IMR-90 (cell line): ENCODE measurements at regions not wholly inside any gene's neighbourhood (a gene's known extent, or its start where the extent isn't known, plus 50 kb on each side); places are given as distances from the start of the nearest gene placed in this dataset.
A peak's percentile ranks its signal among the peaks of the same experiment; 100 is the strongest.

ENCODE experiments used
- ATAC-seq: fragments of 200-7000 bp; cut with Tn5 transposase; 2 replicates; pipeline ENCODE4 v1.9.1; 2020; ENCODE audit warnings: low read depth, mild to moderate bottlenecking, moderate library complexity
- BruUV-seq: library from RNA; stranded (reverse); fragments of 400-500 nt; replicated peaks from 2 replicates; lab custom pipeline; 2021; lab: Mats Ljungman, UMichigan
- CTCF ChIA-PET: fragments of 300-600 bp; formaldehyde crosslinking; extraction: SDS; loops from one replicate; lab custom pipeline; 2021; ENCODE audit warnings: antibody characterized with exemption; lab: Yijun Ruan, JAX
- POLR2A ChIA-PET: fragments of 300-600 bp; sonication (Branson Sonifier 250); formaldehyde crosslinking; loops from one replicate; lab custom pipeline; 2022; ENCODE audit warnings: antibody characterized with exemption; ENCODE audit not compliant: unreplicated experiment; lab: Charles Lee
- DNase-seq: peaks from one replicate; pipeline ENCODE4 v3.0.0; 2013
- H2AFZ ChIP-seq: replicated peaks from 2 replicates; pipeline ENCODE3; 2013; ENCODE audit warnings: low read length, mild to moderate bottlenecking; ENCODE audit not compliant: poor library complexity
- H2AK5ac ChIP-seq: 2 replicates; pipeline ENCODE4 v1.6.1; 2013; ENCODE audit warnings: low read depth, low read length, inconsistent platforms
- H2AK9ac ChIP-seq: replicated peaks from 2 replicates; pipeline ENCODE3; 2013; ENCODE audit warnings: mild to moderate bottlenecking, low read depth, low read length, moderate library complexity; ENCODE audit not compliant: poor library complexity
- H2BK120ac ChIP-seq: 2 replicates; pipeline ENCODE4 v1.6.1; 2013; ENCODE audit warnings: low read depth, low read length, inconsistent platforms
- H2BK15ac ChIP-seq: 3 replicates; pipeline ENCODE4 v1.6.1; 2013; ENCODE audit warnings: low read depth, low read length, inconsistent platforms
- H2BK20ac ChIP-seq: 2 replicates; pipeline ENCODE4 v1.6.1; 2013; ENCODE audit warnings: low read depth, mild to moderate bottlenecking, inconsistent platforms, low read length, moderate library complexity
- H2BK5ac ChIP-seq: 2 replicates; pipeline ENCODE4 v1.6.1; 2013; ENCODE audit warnings: mild to moderate bottlenecking, low read depth, low read length, inconsistent platforms; ENCODE audit not compliant: poor library complexity, severe bottlenecking
- H3K14ac ChIP-seq: replicated peaks from 2 replicates; pipeline ENCODE4 v1.6.1; 2013; ENCODE audit warnings: low read depth, low read length, inconsistent platforms
- H3K18ac ChIP-seq: 2 replicates; pipeline ENCODE4 v1.6.1; 2013; ENCODE audit warnings: low read depth, low read length, control low read depth
- H3K23ac ChIP-seq: 2 replicates; pipeline ENCODE4 v1.6.1; 2013; ENCODE audit warnings: low read depth, low read length, inconsistent platforms
- H3K27ac ChIP-seq: 2 replicates; pipeline ENCODE4 v1.5.1; 2013; ENCODE audit warnings: mild to moderate bottlenecking, control low read depth, low read length; ENCODE audit not compliant: insufficient read depth
- H3K27me3 ChIP-seq: 2 replicates; pipeline ENCODE4 v1.6.1; 2013; ENCODE audit warnings: low read length; ENCODE audit not compliant: control insufficient read depth, insufficient read depth
- H3K36me3 ChIP-seq: 2 replicates; pipeline ENCODE4 v1.6.1; 2013; ENCODE audit warnings: low read length, mixed read lengths; ENCODE audit not compliant: control insufficient read depth, insufficient read depth
- H3K4ac ChIP-seq: 2 replicates; pipeline ENCODE4 v1.6.1; 2013; ENCODE audit warnings: low read depth, low read length, inconsistent platforms
- H3K4me1 ChIP-seq: 2 replicates; pipeline ENCODE4 v1.6.1; 2013; ENCODE audit warnings: low read length, mixed read lengths; ENCODE audit not compliant: control insufficient read depth, insufficient read depth
- H3K4me2 ChIP-seq: 2 replicates; pipeline ENCODE4 v1.6.1; 2013; ENCODE audit warnings: low read depth, mild to moderate bottlenecking, control low read depth, low read length, moderate library complexity
- H3K4me3 ChIP-seq: 2 replicates; pipeline ENCODE4 v1.5.1; 2013; ENCODE audit warnings: low read depth, mild to moderate bottlenecking, control low read depth, low read length, moderate library complexity; ENCODE audit not compliant: insufficient read depth
- H3K56ac ChIP-seq: 2 replicates; pipeline ENCODE4 v1.6.1; 2013; ENCODE audit warnings: low read length, inconsistent platforms; ENCODE audit not compliant: insufficient read depth; ENCODE audit errors: extremely low read depth
- H3K79me1 ChIP-seq, 2 experiments: 2 replicates each; pipeline ENCODE4 v1.6.1; 2013; ENCODE audit warnings: low read length in 2 of 2, inconsistent platforms in 1 of 2, low read depth in 1 of 2
- H3K9ac ChIP-seq: 2 replicates; pipeline ENCODE4 v1.6.1; 2013; ENCODE audit warnings: low read depth, low read length, control low read depth
- H3K9me1 ChIP-seq: 2 replicates; pipeline ENCODE4 v1.6.1; 2013; ENCODE audit warnings: low read length, inconsistent platforms; ENCODE audit not compliant: insufficient read depth
- H3K9me3 ChIP-seq: 2 replicates; pipeline ENCODE4 v1.6.1; 2013; ENCODE audit warnings: low read length; ENCODE audit not compliant: control insufficient read depth, insufficient read depth
- H4K20me1 ChIP-seq: 2 replicates; pipeline ENCODE4 v1.6.1; 2013; ENCODE audit warnings: low read length, inconsistent platforms; ENCODE audit not compliant: insufficient read depth
- H4K5ac ChIP-seq: 2 replicates; pipeline ENCODE4 v1.6.1; 2013; ENCODE audit warnings: mild to moderate bottlenecking, low read depth, low read length, control low read depth
- H4K8ac ChIP-seq, 2 experiments: 2 replicates each; pipeline ENCODE4 v1.6.1; 2013; ENCODE audit warnings: low read depth in 2 of 2, low read length in 2 of 2, control low read depth in 1 of 2, inconsistent platforms in 1 of 2
- H4K91ac ChIP-seq: 2 replicates; pipeline ENCODE4 v1.6.1; 2013; ENCODE audit warnings: low read depth, low read length, inconsistent platforms; ENCODE audit not compliant: insufficient read depth
- BHLHE40 ChIP-seq: fragments of 150-350 bp; IDR thresholded peaks from 2 replicates; pipeline ENCODE4 v1.6.1; 2016; ENCODE audit warnings: mild to moderate bottlenecking, low read depth, low read length
- FOS ChIP-seq: fragments of 150-350 bp; IDR thresholded peaks from 2 replicates; pipeline ENCODE4 v1.6.1; 2016; ENCODE audit warnings: low read depth, low read length
- MAZ ChIP-seq: IDR thresholded peaks from 2 replicates; pipeline ENCODE4 v1.6.1; 2012; ENCODE audit warnings: low read depth, mild to moderate bottlenecking, low read length, improper control_type of control experiment, moderate library complexity, borderline replicate concordance
- MXI1 ChIP-seq: IDR thresholded peaks from 2 replicates; pipeline ENCODE4 v1.6.1; 2012; ENCODE audit warnings: low read depth, mild to moderate bottlenecking, low read length, moderate library complexity, borderline replicate concordance
- NFE2L2 ChIP-seq: fragments of 150-350 bp; IDR thresholded peaks from 2 replicates; pipeline ENCODE4 v1.6.1; 2016; ENCODE audit warnings: low read depth, mild to moderate bottlenecking, low read length
- POLR2A ChIP-seq: IDR thresholded peaks from 2 replicates; pipeline ENCODE4 v1.6.1; 2012; ENCODE audit warnings: mild to moderate bottlenecking, low read depth, low read length
- RAD21 ChIP-seq: IDR thresholded peaks from 2 replicates; pipeline ENCODE4 v1.6.1; 2012; ENCODE audit warnings: low read length, improper control_type of control experiment
- RCOR1 ChIP-seq: IDR thresholded peaks from 2 replicates; pipeline ENCODE4 v1.6.1; 2012; ENCODE audit warnings: mild to moderate bottlenecking, low read length, improper control_type of control experiment; ENCODE audit not compliant: insufficient replicate concordance
- SMC3 ChIP-seq: fragments of 150-350 bp; IDR thresholded peaks from 2 replicates; pipeline ENCODE4 v1.6.1; 2016; ENCODE audit warnings: low read depth, mild to moderate bottlenecking, antibody characterized with exemption, low read length, moderate library complexity
- USF2 ChIP-seq: fragments of 150-350 bp; IDR thresholded peaks from 2 replicates; pipeline ENCODE4 v1.6.1; 2017; ENCODE audit warnings: mild to moderate bottlenecking, antibody characterized with exemption, low read length, low read depth
- WGBS, 2 experiments: methylation state at CpG; one replicate each; pipeline versions ENCODE4 v1.1.5 to v1.1.7; 2013; ENCODE audit warnings: missing lambda C conversion rate in 2 of 2; ENCODE audit not compliant: insufficient read length in 1 of 2; ENCODE audit errors: extremely low coverage in 2 of 2; 5-methylcytosine and 5-hydroxymethylcytosine counted together
- dilution Hi-C: fragments of 300-500 bp; cut with HindIII; formaldehyde crosslinking; loops from one replicate; pipeline ENCODE4 v1.14.3; 2018; ENCODE audit warnings: low sequenced_read_pairs; ENCODE audit not compliant: unreplicated experiment
- in situ Hi-C: fragments of 300-500 bp; cut with MboI; formaldehyde crosslinking; loops from 3 replicates; pipeline ENCODE4 v1.14.3; 2019; ENCODE audit warnings: low sequenced_read_pairs, inconsistent platforms, mixed read lengths
- intact Hi-C: fragments of 100-400 bp; cut with micrococcal nuclease; formaldehyde crosslinking; loops from 2 replicates; pipeline ENCODE4 v1.10.0; 2022
- TF ChIP-seq, protein P1 (sequence below): fragments of 150-350 bp; IDR thresholded peaks from 2 replicates; pipeline ENCODE4 v1.6.1; 2016; ENCODE audit warnings: low read depth, mild to moderate bottlenecking, low read length, moderate library complexity, borderline replicate concordance
- TF ChIP-seq, protein P2 (sequence below): conservative IDR thresholded peaks from 2 replicates; pipeline ENCODE4 v1.5.1; 2012; ENCODE audit warnings: mild to moderate bottlenecking, low read depth, low read length, improper control_type of control experiment

DNA sequence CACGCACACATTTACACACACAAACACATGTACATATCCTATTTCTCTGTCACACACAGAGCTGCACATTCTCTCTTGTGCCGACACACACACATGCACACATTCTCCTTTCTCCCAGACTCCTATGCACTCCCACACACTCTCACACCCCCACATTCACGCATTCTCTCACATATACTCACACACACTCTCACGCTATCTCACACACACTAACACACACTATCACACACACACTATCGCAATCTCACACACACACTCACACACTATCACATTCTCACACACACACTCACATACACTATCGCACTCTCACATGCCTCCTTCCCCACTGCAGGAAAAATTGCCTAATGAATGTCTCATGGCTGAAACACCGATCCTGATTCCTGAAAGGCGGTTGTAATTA is 450.7 kb downstream of the AACS start:
- no peak overlapping the region for H4K8ac ChIP-seq
- intact Hi-C loops = no loop called here
- no peak overlapping the region for H3K14ac ChIP-seq
- no peak overlapping the region for H4K91ac ChIP-seq
- H3K23ac ChIP-seq = no peak overlapping the region
- no peak overlapping the region for H2BK20ac ChIP-seq
- H4K20me1 ChIP-seq = no peaks in the 10 kb centered on the region
- H4K5ac ChIP-seq = no peak overlapping the region
- H2BK5ac ChIP-seq = peak overlapping the region; percentile 45
- no peak overlapping the region for H2BK120ac ChIP-seq
- no peak overlapping the region for H3K4me3 ChIP-seq
- H3K27ac ChIP-seq = no peak overlapping the region
- no peak overlapping the region for H2AK9ac ChIP-seq
- no peak overlapping the region for H3K4me2 ChIP-seq
- BruUV-seq = no TSS peak
- no peaks in the 10 kb centered on the region for H3K36me3 ChIP-seq
- dilution Hi-C loops = no loop called here
- no peak for ATAC-seq
- no peaks in the 10 kb centered on the region for H3K4me1 ChIP-seq
- no peaks in the 10 kb centered on the region for H3K9me1 ChIP-seq
- no peak overlapping the region for H2AK5ac ChIP-seq
- DNase-seq = no peak
- no peaks in the 10 kb centered on the region for H3K79me1 ChIP-seq
- no peak overlapping the region for H3K4ac ChIP-seq
- H3K56ac ChIP-seq = no peak overlapping the region
- no peaks in the 10 kb centered on the region for H3K27me3 ChIP-seq
- no peak overlapping the region for H2AFZ ChIP-seq
- TF ChIP-seq NFE2L2 = no peak
- TF ChIP-seq FOS = no peak
- no peak for TF ChIP-seq RCOR1
- TF ChIP-seq, protein P1, sequence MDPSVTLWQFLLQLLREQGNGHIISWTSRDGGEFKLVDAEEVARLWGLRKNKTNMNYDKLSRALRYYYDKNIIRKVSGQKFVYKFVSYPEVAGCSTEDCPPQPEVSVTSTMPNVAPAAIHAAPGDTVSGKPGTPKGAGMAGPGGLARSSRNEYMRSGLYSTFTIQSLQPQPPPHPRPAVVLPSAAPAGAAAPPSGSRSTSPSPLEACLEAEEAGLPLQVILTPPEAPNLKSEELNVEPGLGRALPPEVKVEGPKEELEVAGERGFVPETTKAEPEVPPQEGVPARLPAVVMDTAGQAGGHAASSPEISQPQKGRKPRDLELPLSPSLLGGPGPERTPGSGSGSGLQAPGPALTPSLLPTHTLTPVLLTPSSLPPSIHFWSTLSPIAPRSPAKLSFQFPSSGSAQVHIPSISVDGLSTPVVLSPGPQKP = no peak
- TF ChIP-seq POLR2A = no peak
- TF ChIP-seq USF2 = no peak
- no peak for TF ChIP-seq MAZ
- TF ChIP-seq BHLHE40 = no peak
- no peak for TF ChIP-seq RAD21
- TF ChIP-seq MXI1 = no peak
- TF ChIP-seq, protein P2, sequence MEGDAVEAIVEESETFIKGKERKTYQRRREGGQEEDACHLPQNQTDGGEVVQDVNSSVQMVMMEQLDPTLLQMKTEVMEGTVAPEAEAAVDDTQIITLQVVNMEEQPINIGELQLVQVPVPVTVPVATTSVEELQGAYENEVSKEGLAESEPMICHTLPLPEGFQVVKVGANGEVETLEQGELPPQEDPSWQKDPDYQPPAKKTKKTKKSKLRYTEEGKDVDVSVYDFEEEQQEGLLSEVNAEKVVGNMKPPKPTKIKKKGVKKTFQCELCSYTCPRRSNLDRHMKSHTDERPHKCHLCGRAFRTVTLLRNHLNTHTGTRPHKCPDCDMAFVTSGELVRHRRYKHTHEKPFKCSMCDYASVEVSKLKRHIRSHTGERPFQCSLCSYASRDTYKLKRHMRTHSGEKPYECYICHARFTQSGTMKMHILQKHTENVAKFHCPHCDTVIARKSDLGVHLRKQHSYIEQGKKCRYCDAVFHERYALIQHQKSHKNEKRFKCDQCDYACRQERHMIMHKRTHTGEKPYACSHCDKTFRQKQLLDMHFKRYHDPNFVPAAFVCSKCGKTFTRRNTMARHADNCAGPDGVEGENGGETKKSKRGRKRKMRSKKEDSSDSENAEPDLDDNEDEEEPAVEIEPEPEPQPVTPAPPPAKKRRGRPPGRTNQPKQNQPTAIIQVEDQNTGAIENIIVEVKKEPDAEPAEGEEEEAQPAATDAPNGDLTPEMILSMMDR = no peak
- TF ChIP-seq SMC3 = no peak
- H3K9me3 ChIP-seq = peaks cover 36% of the 10 kb centered on the region
- in situ Hi-C loops = no loop called here
- ChIA-PET CTCF (no interaction called here), POLR2A (no interaction called here)
- no peak overlapping the region for H3K9ac ChIP-seq
- H2BK15ac ChIP-seq = no peak overlapping the region
- WGBS, 2 experiments = 76 to 100% methylated on average over 3 to 5 of the region's 8 CpGs
- H3K18ac ChIP-seq = no peak overlapping the region
